HFFc6 (cell line): ENCODE measurements at regions not wholly inside any gene's neighbourhood (a gene's known extent, or its start where the extent isn't known, plus 50 kb on each side); places are given as distances from the start of the nearest gene placed in this dataset.

Source experiments
- DNase-seq: peaks from one replicate; pipeline ENCODE4 v3.0.0-alpha.2; 2018
- H3K27ac Mint-ChIP-seq: 2 replicates; pipeline ENCODE4 v1.8.0; 2020; ENCODE audit warnings: mild to moderate bottlenecking, mixed read lengths
- H3K27me3 Mint-ChIP-seq: 2 replicates; pipeline ENCODE4 v1.8.0; 2021; ENCODE audit warnings: mild to moderate bottlenecking, moderate library complexity, mixed read lengths; ENCODE audit not compliant: insufficient read depth
- H3K36me3 Mint-ChIP-seq: 2 replicates; pipeline ENCODE4 v1.8.0; 2021; ENCODE audit warnings: low read depth, mixed read lengths
- H3K4me1 Mint-ChIP-seq: 2 replicates; pipeline ENCODE4 v1.8.0; 2020; ENCODE audit warnings: low read depth, mixed read lengths
- H3K4me3 Mint-ChIP-seq: 2 replicates; pipeline ENCODE4 v1.8.0; 2020; ENCODE audit warnings: mild to moderate bottlenecking, moderate library complexity, mixed read lengths
- H3K9me3 Mint-ChIP-seq: 2 replicates; pipeline ENCODE4 v1.8.0; 2020; ENCODE audit warnings: mild to moderate bottlenecking, mixed read lengths
- TF ChIP-seq, protein P1 (sequence below): fragments of 200-600 bp; sonication (generic); IDR thresholded peaks from 2 replicates; pipeline ENCODE4 v1.5.0; 2021; ENCODE audit warnings: antibody characterized with exemption, mild to moderate bottlenecking

DNA sequence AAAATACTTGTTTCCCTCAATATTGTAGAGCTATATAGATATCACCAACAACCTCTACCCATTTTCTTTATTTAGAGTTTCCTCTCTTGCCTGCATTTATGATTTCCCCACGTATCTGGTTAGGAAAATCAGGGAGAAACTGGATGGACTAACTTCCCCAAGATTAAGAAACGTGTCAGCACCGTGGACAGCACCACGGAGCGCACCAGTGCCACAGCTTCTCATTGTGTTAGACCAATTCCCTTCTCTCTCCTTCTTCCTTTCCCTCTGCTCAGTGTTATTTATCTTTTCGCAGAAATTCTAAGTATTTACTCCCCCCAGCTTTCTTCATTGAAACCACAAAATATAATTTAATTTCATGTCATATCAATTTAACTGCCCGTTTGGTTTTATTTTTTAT lies 568.6 kb upstream of the BOD1L1 start:
- 0 out of 2 replicates have a peak, but pooled peaks cover 5% of the 10 kb centered on the region for H3K4me1 Mint-ChIP-seq
- no peaks in the 10 kb centered on the region for H3K27me3 Mint-ChIP-seq
- no peaks in the 10 kb centered on the region for H3K36me3 Mint-ChIP-seq
- TF ChIP-seq, protein P1, sequence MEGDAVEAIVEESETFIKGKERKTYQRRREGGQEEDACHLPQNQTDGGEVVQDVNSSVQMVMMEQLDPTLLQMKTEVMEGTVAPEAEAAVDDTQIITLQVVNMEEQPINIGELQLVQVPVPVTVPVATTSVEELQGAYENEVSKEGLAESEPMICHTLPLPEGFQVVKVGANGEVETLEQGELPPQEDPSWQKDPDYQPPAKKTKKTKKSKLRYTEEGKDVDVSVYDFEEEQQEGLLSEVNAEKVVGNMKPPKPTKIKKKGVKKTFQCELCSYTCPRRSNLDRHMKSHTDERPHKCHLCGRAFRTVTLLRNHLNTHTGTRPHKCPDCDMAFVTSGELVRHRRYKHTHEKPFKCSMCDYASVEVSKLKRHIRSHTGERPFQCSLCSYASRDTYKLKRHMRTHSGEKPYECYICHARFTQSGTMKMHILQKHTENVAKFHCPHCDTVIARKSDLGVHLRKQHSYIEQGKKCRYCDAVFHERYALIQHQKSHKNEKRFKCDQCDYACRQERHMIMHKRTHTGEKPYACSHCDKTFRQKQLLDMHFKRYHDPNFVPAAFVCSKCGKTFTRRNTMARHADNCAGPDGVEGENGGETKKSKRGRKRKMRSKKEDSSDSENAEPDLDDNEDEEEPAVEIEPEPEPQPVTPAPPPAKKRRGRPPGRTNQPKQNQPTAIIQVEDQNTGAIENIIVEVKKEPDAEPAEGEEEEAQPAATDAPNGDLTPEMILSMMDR = no peak
- no peaks in the 10 kb centered on the region for H3K9me3 Mint-ChIP-seq
- peak; percentile 39 for DNase-seq
- H3K4me3 Mint-ChIP-seq = no peak overlapping the region
- H3K27ac Mint-ChIP-seq = no peak overlapping the region

DNA sequence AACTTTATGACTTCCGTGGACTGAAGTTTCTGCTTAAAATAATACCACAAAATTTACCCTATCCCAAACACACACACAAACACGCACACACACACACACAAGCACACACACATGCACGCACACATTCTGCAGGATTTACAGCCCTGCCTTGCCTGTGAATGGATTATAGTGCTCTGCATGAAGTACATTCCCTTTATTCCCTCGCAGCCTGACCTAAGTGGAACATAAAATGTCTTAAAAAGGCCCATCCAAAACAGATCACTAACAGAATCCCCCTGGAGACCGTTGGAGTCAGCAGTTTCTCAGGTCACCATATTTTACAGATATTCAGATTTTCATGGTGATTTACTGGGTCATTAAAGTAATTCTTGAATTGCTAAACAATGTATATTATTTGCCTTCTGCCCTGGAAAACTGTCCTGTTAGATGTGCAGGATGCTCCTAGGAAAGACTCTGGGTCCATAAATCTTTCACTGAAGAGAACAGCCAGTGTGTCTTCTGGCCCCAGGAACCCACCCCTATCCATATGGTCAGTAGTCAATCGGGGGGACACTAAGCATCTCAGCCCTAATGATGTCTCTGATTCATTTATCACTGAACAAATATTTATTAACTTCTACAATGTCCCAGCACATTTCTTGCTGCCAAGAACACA lies 587.7 kb upstream of the BOD1L1 start:
- Mint-ChIP-seq H3K27ac (no peak overlapping the region), H3K36me3 (no peaks in the 10 kb centered on the region), H3K4me1 (no peaks in the 10 kb centered on the region), H3K27me3 (peaks cover 1% of the 10 kb centered on the region; the same call in 1 of the 2 replicates), H3K9me3 (peaks cover 5% of the 10 kb centered on the region; the same call in 1 of the 2 replicates), H3K4me3 (no peak overlapping the region)
- TF ChIP-seq, protein P1 = no peak
- no peak for DNase-seq

DNA sequence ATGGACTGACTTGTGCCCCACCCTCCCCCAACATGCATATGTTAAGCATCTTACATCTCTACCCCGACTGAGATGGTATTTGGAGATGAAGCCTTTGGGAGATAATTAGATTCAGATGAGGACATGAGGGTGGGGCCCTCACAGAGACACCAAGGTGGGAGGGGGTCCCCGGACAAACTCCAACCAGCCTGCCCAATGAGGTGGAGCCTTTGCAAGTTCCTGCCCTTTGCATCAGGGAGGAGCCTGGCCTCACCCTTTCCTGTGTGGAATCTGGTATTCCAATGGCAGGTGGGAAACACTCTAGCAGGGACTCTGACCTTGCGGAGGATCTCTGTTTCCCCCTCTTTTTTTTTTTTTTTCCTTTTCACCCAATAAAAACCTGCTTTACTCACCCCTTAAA lies 589.9 kb upstream of the BOD1L1 start:
- no peak overlapping the region for H3K27ac Mint-ChIP-seq
- H3K4me1 Mint-ChIP-seq = peaks cover 1% of the 10 kb centered on the region
- DNase-seq = no peak
- no peaks in the 10 kb centered on the region for H3K9me3 Mint-ChIP-seq
- TF ChIP-seq, protein P1 = no peak
- H3K27me3 Mint-ChIP-seq = peaks cover 1% of the 10 kb centered on the region; the same call in 1 of the 2 replicates
- H3K4me3 Mint-ChIP-seq = no peak overlapping the region
- H3K36me3 Mint-ChIP-seq = no peaks in the 10 kb centered on the region

DNA sequence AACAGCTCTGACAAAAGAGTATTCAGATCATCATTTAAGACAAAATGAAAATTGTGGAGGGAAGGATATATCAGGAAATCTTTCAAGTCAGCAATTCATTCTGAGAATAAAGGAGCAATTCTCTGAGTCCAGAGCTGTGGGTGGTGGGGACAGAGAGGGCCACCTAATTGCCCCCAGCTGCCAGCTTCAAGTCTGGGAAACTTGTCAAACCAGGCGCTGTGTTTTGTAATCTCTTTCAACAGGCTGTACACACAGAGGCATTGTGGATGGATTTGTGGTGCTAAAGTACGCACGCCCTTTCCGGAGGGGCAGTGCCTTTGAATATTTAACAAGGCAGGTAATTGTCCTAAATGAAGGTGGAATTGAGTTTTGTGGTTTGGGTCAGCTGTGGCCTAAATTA lies 591.1 kb upstream of the BOD1L1 start:
- H3K4me1 Mint-ChIP-seq = peaks cover 10% of the 10 kb centered on the region
- H3K4me3 Mint-ChIP-seq = no peak overlapping the region
- TF ChIP-seq, protein P1 = no peak
- no peak for DNase-seq
- H3K9me3 Mint-ChIP-seq = no peaks in the 10 kb centered on the region
- H3K27me3 Mint-ChIP-seq = peaks cover 1% of the 10 kb centered on the region; the same call in 1 of the 2 replicates
- no peaks in the 10 kb centered on the region for H3K36me3 Mint-ChIP-seq
- no peak overlapping the region for H3K27ac Mint-ChIP-seq

DNA sequence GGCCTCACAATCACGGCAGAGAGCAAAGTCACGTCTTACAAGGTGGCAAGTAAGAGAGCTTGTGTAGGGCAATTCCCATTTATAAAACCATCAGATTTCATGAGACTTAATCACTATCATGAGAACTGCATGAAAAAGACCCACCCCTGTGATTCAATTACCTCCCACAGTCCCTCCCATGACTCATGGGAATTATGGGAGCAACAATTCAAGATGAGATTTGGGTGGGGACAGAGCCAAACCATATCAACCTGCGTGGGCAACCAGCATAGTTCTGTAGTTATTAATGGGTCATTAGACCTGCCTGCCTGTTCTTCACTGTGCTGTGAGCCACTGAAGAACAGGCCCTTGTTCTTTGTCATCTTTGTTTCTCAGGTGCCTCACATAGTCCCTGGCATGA lies 593.7 kb upstream of the BOD1L1 start:
- Mint-ChIP-seq H3K9me3 (no peaks in the 10 kb centered on the region), H3K27ac (no peak overlapping the region), H3K4me1 (peaks cover 10% of the 10 kb centered on the region), H3K27me3 (no peaks in the 10 kb centered on the region), H3K4me3 (no peak overlapping the region), H3K36me3 (no peaks in the 10 kb centered on the region)
- TF ChIP-seq, protein P1 = no peak
- DNase-seq = no peak
